ENCODE measurements at regions not wholly inside any gene's neighbourhood (a gene's known extent, or its start where the extent isn't known, plus 50 kb on each side); places are given as distances from the start of the nearest gene placed in this dataset.

DNA sequence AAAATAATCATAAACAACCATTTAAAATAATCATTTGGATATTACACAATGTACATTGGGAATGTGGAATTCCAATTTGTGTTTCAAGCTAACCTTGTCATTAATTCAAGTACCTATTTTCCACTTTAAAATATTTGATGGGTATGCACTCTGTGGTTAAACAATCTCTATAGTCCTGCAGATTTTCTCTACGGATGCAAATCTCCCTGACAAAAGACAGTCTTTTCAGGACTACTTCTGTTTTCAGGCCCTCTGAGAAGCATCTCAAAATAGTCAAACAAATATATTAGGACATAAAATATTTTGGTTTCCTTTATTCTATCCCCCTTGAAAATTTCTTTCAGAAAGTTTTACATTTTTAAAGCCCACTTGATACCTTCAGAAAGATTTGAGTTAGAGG is 735.6 kb upstream of the MBL2 start:
- TF ChIP-seq POLR2A (IDR thresholded peaks at IDR 0.05; ENCODE audit: low read depth, low read length), result no peak
- TF ChIP-seq POLR2AphosphoS5 (IDR thresholded peaks at IDR 0.05; ENCODE audit: low read depth, low read length), result no peak
